A549 (cell line): ENCODE measurements at regions not wholly inside any gene's neighbourhood (a gene's known extent, or its start where the extent isn't known, plus 50 kb on each side); places are given as distances from the start of the nearest gene placed in this dataset.

Experiments used
- CTCF ChIP-seq: fragments of >200 bp; sonication (Bioruptor Twin); formaldehyde crosslinking; IDR thresholded peaks from 3 replicates; pipeline ENCODE4 v1.5.1; 2016
- FOSL2 ChIP-seq, 2 experiments: fragments of 450-650 bp in 1 of 2; fragments of >200 bp in 1 of 2; sonication (Bioruptor Twin) in 1 of 2; formaldehyde crosslinking; IDR thresholded peaks; 2 replicates each; pipeline versions ENCODE4 v1.5.0 to v1.6.1; 2016 to 2020; ENCODE audit warnings: mild to moderate bottlenecking in 1 of 2, moderate library complexity in 1 of 2
- HDAC2 ChIP-seq: fragments of 200-600 bp; sonication (generic); IDR thresholded peaks from 2 replicates; pipeline ENCODE4 v1.6.1; 2016
- MAX ChIP-seq: IDR thresholded peaks from 2 replicates; pipeline ENCODE4 v1.6.1; 2012
- RAD21 ChIP-seq, 2 experiments: fragments of >200 bp in 1 of 2; sonication (Bioruptor Twin) in 1 of 2; formaldehyde crosslinking in 1 of 2; IDR thresholded peaks in 1 of 2; conservative IDR thresholded peaks in 1 of 2; 2 replicates in 1 of 2; 3 replicates in 1 of 2; pipeline ENCODE4 v1.6.1; 2012 to 2018; ENCODE audit warnings: inconsistent platforms in 1 of 2
- RNF2 ChIP-seq: fragments of 200-600 bp; sonication (generic); IDR thresholded peaks from 2 replicates; pipeline ENCODE4 v1.6.1; 2016; ENCODE audit warnings: low read depth, mild to moderate bottlenecking, antibody characterized with exemption, moderate library complexity, borderline replicate concordance
- TP53 ChIP-seq: fragments of 250-450 bp; sonication (Bioruptor Pico); IDR thresholded peaks from 2 replicates; pipeline ENCODE4 v1.5.0; 2021; ENCODE audit warnings: mild to moderate bottlenecking, moderate library complexity

- TF ChIP-seq CTCF (no peak), MAX (no peak), RNF2 (no peak), RAD21 (conservative IDR thresholded peaks at IDR 0.05 in 1 of 2, IDR thresholded peaks at IDR 0.05 in 1 of 2) (no peak), FOSL2 (IDR thresholded peaks at IDR 0.05) (no peak), FOSL2 (CRISPR knock-in tag; IDR thresholded peaks at IDR 0.05) (no peak), HDAC2 (no peak), TP53 (CRISPR knock-in tag) (no peak)
Observed at GRCh38 chr1:244957122-244957521, 92.8 kb upstream of the HNRNPU start.
